Glutamatergic neuron (in vitro differentiated cells): ENCODE measurements at regions not wholly inside any gene's neighbourhood (a gene's known extent, or its start where the extent isn't known, plus 50 kb on each side); places are given as distances from the start of the nearest gene placed in this dataset.

ENCODE experiments used
- DNase-seq: peaks from one replicate; pipeline ENCODE4 v3.0.0; 2022
- H3K27ac Mint-ChIP-seq: one replicate; pipeline ENCODE4 v1.8.0; 2020; ENCODE audit warnings: mild to moderate bottlenecking, mixed read lengths, inconsistent platforms; ENCODE audit not compliant: unreplicated experiment
- H3K27me3 Mint-ChIP-seq: one replicate; pipeline ENCODE4 v1.8.0; 2020; ENCODE audit warnings: mild to moderate bottlenecking, moderate library complexity, mixed read lengths, inconsistent platforms; ENCODE audit not compliant: unreplicated experiment
- H3K36me3 Mint-ChIP-seq: one replicate; pipeline ENCODE4 v1.8.0; 2020; ENCODE audit warnings: mild to moderate bottlenecking, mixed read lengths, inconsistent platforms; ENCODE audit not compliant: unreplicated experiment
- H3K4me1 Mint-ChIP-seq: one replicate; pipeline ENCODE4 v1.8.0; 2020; ENCODE audit warnings: mild to moderate bottlenecking, low read depth, mixed read lengths, inconsistent platforms; ENCODE audit not compliant: unreplicated experiment
- H3K4me3 Mint-ChIP-seq: one replicate; pipeline ENCODE4 v1.8.0; 2020; ENCODE audit warnings: mild to moderate bottlenecking, mixed read lengths, inconsistent platforms; ENCODE audit not compliant: unreplicated experiment
- H3K9me3 Mint-ChIP-seq: one replicate; pipeline ENCODE4 v1.8.0; 2020; ENCODE audit warnings: mild to moderate bottlenecking, moderate library complexity, mixed read lengths, inconsistent platforms; ENCODE audit not compliant: unreplicated experiment
- CTCF ChIP-seq: fragments of 200-600 bp; sonication (generic); IDR thresholded peaks from one replicate; pipeline ENCODE4 v1.5.0; 2021; ENCODE audit not compliant: partially characterized antibody, unreplicated experiment

GRCh38 chr4:100019821-100020220 lies 69.7 kb upstream of the H2AZ1 start:
- H3K36me3 Mint-ChIP-seq: no peaks in the 10 kb centered on the region
- peaks cover 4% of the 10 kb centered on the region for H3K27me3 Mint-ChIP-seq
- H3K4me3 Mint-ChIP-seq: no peak overlapping the region

GRCh38 chr4:100017637-100018310 lies 67.7 kb upstream of the H2AZ1 start:
- Mint-ChIP-seq H3K27ac (no peak overlapping the region), H3K36me3 (no peaks in the 10 kb centered on the region), H3K4me3 (no peak overlapping the region), H3K27me3 (no peaks in the 10 kb centered on the region), H3K4me1 (no peaks in the 10 kb centered on the region), H3K9me3 (no peaks in the 10 kb centered on the region)
- no peak for DNase-seq
- no peak for TF ChIP-seq CTCF

More at GRCh38 chr4:100019821-100020220, 69.7 kb upstream of the H2AZ1 start:
- Mint-ChIP-seq H3K9me3 (no peaks in the 10 kb centered on the region), H3K4me1 (no peaks in the 10 kb centered on the region), H3K27ac (no peak overlapping the region)
- DNase-seq: no peak
- no peak for TF ChIP-seq CTCF

- Mint-ChIP-seq H3K4me3 (no peak overlapping the region), H3K36me3 (no peaks in the 10 kb centered on the region), H3K27ac (no peak overlapping the region), H3K9me3 (no peaks in the 10 kb centered on the region), H3K4me1 (no peaks in the 10 kb centered on the region), H3K27me3 (no peaks in the 10 kb centered on the region)
- DNase-seq: no peak
- TF ChIP-seq CTCF: no peak
Observed at GRCh38 chr4:100016191-100016590, 66.1 kb upstream of the H2AZ1 start.

- no peaks in the 10 kb centered on the region for H3K9me3 Mint-ChIP-seq
Observed at GRCh38 chr4:100014616-100015015, 64.5 kb upstream of the H2AZ1 start.

GRCh38 chr4:100009490-100009889 lies 59.4 kb upstream of the H2AZ1 start:
- Mint-ChIP-seq H3K27ac (no peak overlapping the region), H3K9me3 (peaks cover 4% of the 10 kb centered on the region), H3K36me3 (no peaks in the 10 kb centered on the region), H3K27me3 (no peaks in the 10 kb centered on the region), H3K4me1 (no peaks in the 10 kb centered on the region), H3K4me3 (no peak overlapping the region)
- no peak for TF ChIP-seq CTCF
- no peak for DNase-seq

More at GRCh38 chr4:100014616-100015015, 64.5 kb upstream of the H2AZ1 start:
- no peak overlapping the region for H3K27ac Mint-ChIP-seq
- H3K4me1 Mint-ChIP-seq: no peaks in the 10 kb centered on the region
- TF ChIP-seq CTCF: no peak
- no peak overlapping the region for H3K4me3 Mint-ChIP-seq
- H3K36me3 Mint-ChIP-seq: no peaks in the 10 kb centered on the region
- H3K27me3 Mint-ChIP-seq: no peaks in the 10 kb centered on the region
- no peak for DNase-seq
